B cell (primary cell): ENCODE measurements at regions not wholly inside any gene's neighbourhood (a gene's known extent, or its start where the extent isn't known, plus 50 kb on each side); places are given as distances from the start of the nearest gene placed in this dataset.

ENCODE experiments used
- ATAC-seq: fragments of 200-7000 bp; cut with Tn5 transposase; one replicate; pipeline ENCODE4 v1.10.0; 2021; ENCODE audit warnings: low read depth, mild to moderate bottlenecking, moderate number of reproducible peaks, moderate library complexity
- CTCF ChIA-PET: fragments of 350-600 bp; sonication (Branson Sonifier 250); formaldehyde crosslinking; loops from one replicate; lab custom pipeline; 2021; ENCODE audit warnings: antibody characterized with exemption, inconsistent platforms; lab: Charles Lee
- POLR2A ChIA-PET: fragments of 350-600 bp; sonication (Branson Sonifier 250); formaldehyde crosslinking; loops from one replicate; lab custom pipeline; 2021; ENCODE audit warnings: antibody characterized with exemption; lab: Charles Lee
- DNase-seq: peaks from one replicate; pipeline ENCODE4 v3.0.0; 2013
- H2AFZ ChIP-seq: 2 replicates; pipeline ENCODE4 v1.6.1; 2012; ENCODE audit warnings: mild to moderate bottlenecking, low read depth, low read length; ENCODE audit not compliant: insufficient read depth, poor library complexity, severe bottlenecking
- H3K27ac ChIP-seq, 2 donors: 1 replicate in 1 of 2; 2 replicates in 1 of 2; pipeline ENCODE4 v1.5.1; 2012 to 2013; ENCODE audit warnings: low read length in 2 of 2, mild to moderate bottlenecking in 2 of 2, moderate library complexity in 1 of 2
- H3K27me3 ChIP-seq, 4 experiments: fragments of 200-600 bp in 1 of 4; sonication (generic) in 1 of 4; replicated peaks in 1 of 4; 1 replicate in 2 of 4; 2 replicates in 2 of 4; pipeline versions ENCODE4 v1.6.1 to v1.7.0; 2013 to 2016; ENCODE audit warnings: low read length in 3 of 4, mild to moderate bottlenecking in 2 of 4, mixed read lengths in 1 of 4, moderate library complexity in 1 of 4; ENCODE audit not compliant: insufficient read depth in 4 of 4, control insufficient read depth in 3 of 4; ENCODE audit errors: control extremely low read depth in 1 of 4
- H3K36me3 ChIP-seq, 2 experiments: replicated peaks in 1 of 2; 1 replicate in 1 of 2; 2 replicates in 1 of 2; pipeline versions ENCODE4 v1.6.1 to v1.7.1; 2013; ENCODE audit warnings: low read length in 1 of 2; ENCODE audit not compliant: insufficient read depth in 2 of 2, control insufficient read depth in 1 of 2; ENCODE audit errors: control extremely low read depth in 1 of 2, extremely low read depth in 1 of 2
- H3K4me1 ChIP-seq, 2 donors: fragments of 200-600 bp in 1 of 2; sonication (generic) in 1 of 2; 1 replicate in 1 of 2; 2 replicates in 1 of 2; pipeline versions ENCODE4 v1.5.1 to v1.6.1; 2013 to 2017; ENCODE audit warnings: low read length in 2 of 2; ENCODE audit not compliant: control insufficient read depth in 2 of 2, insufficient read depth in 2 of 2
- H3K4me2 ChIP-seq: replicated peaks from 2 replicates; pipeline ENCODE3; 2012; ENCODE audit warnings: mild to moderate bottlenecking, low read depth, low read length; ENCODE audit not compliant: poor library complexity, severe bottlenecking
- H3K4me3 ChIP-seq, 5 experiments: fragments of 200-600 bp in 1 of 5; sonication (generic) in 1 of 5; 1 replicate in 3 of 5; 2 replicates in 2 of 5; pipeline versions ENCODE4 v1.5.1 to v1.7.0; 2011 to 2016; ENCODE audit warnings: low read length in 4 of 5, mild to moderate bottlenecking in 4 of 5, low read depth in 2 of 5, control low read depth in 1 of 5, moderate library complexity in 1 of 5; ENCODE audit not compliant: insufficient read depth in 1 of 5; ENCODE audit errors: control extremely low read depth in 1 of 5, extremely low read depth in 1 of 5
- H3K79me2 ChIP-seq: fragments of 200-600 bp; sonication (generic); one replicate; pipeline ENCODE4 v1.6.0; 2016; ENCODE audit warnings: low read length; ENCODE audit not compliant: control insufficient read depth, insufficient read depth
- H3K9ac ChIP-seq: fragments of 200-600 bp; sonication (generic); 2 replicates; pipeline ENCODE4 v1.6.1; 2017; ENCODE audit warnings: mild to moderate bottlenecking, low read length, moderate library complexity
- H3K9me3 ChIP-seq, 3 donors: one replicate each; pipeline versions ENCODE4 v1.6.1 to v1.7.1; 2013; ENCODE audit warnings: low read length in 2 of 3; ENCODE audit not compliant: control insufficient read depth in 2 of 3, insufficient read depth in 1 of 3; ENCODE audit errors: control extremely low read depth in 1 of 3
- H4K20me1 ChIP-seq: 2 replicates; pipeline ENCODE4 v1.6.0; 2012; ENCODE audit warnings: mild to moderate bottlenecking, low read length; ENCODE audit not compliant: insufficient read depth, control insufficient read depth, poor library complexity, severe bottlenecking
- H3K27ac Mint-ChIP-seq: one replicate; pipeline ENCODE4 v1.8.0; 2021; ENCODE audit warnings: mixed read lengths
- H3K27me3 Mint-ChIP-seq: one replicate; pipeline ENCODE4 v1.8.0; 2021; ENCODE audit warnings: mixed read lengths
- H3K4me1 Mint-ChIP-seq: one replicate; pipeline ENCODE4 v1.8.0; 2021; ENCODE audit warnings: mixed read lengths
- H3K4me3 Mint-ChIP-seq: one replicate; pipeline ENCODE4 v1.8.0; 2021; ENCODE audit warnings: mixed read lengths
- H3K9me3 Mint-ChIP-seq: one replicate; pipeline ENCODE4 v1.8.0; 2022; ENCODE audit warnings: mixed read lengths; ENCODE audit not compliant: insufficient read depth
- EZH2 ChIP-seq: IDR thresholded peaks from 2 replicates; pipeline ENCODE4 v1.6.1; 2012; ENCODE audit warnings: borderline replicate concordance, low read depth, mild to moderate bottlenecking, moderate library complexity, low read length; ENCODE audit not compliant: insufficient read depth, poor library complexity, severe bottlenecking
- WGBS: methylation state at CpG from one replicate; pipeline ENCODE4 v1.1.5; 2013; ENCODE audit warnings: missing lambda C conversion rate; ENCODE audit not compliant: insufficient coverage; 5-methylcytosine and 5-hydroxymethylcytosine counted together
- intact Hi-C: fragments of 100-400 bp; cut with micrococcal nuclease; formaldehyde crosslinking; loops from one replicate; pipeline ENCODE4 v1.10.0; 2022
- TF ChIP-seq, protein P1 (sequence below): fragments of 200-600 bp; IDR thresholded peaks from one replicate; pipeline ENCODE4 v1.8.0; 2022; ENCODE audit warnings: antibody characterized with exemption, mild to moderate bottlenecking

DNA sequence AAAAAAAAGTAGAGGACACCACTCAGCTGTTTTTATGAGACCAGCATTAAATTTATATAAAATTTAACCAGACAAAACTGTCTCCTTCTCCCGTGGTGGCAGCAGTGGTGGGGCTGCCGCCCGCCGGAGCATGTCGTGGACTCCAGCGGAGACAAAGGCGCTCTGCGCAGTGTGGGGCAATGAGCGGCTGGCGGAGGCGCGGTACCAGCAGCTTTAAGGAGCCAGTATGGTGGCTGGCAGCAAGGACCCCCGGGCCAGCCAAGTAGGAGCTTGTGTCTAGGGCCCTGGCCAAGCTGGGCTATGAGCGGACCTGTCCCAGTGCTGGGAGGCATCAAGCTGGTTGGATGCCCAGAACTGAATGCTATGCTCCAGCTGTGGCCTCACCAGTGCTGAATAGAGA is 2102.9 kb downstream of the NCAM2 start:
- Mint-ChIP-seq H3K4me1 (no peaks in the 10 kb centered on the region), H3K9me3 (no peaks in the 10 kb centered on the region), H3K27me3 (no peaks in the 10 kb centered on the region), H3K27ac (no peak overlapping the region), H3K4me3 (no peak overlapping the region)
- no peak overlapping the region for H3K4me2 ChIP-seq
- no peak overlapping the region for H3K4me3 ChIP-seq
- no peaks in the 10 kb centered on the region for H3K27me3 ChIP-seq
- no peaks in the 10 kb centered on the region for H3K4me1 ChIP-seq
- DNase-seq (no peak), ATAC-seq (no peak)
- TF ChIP-seq, protein P1, sequence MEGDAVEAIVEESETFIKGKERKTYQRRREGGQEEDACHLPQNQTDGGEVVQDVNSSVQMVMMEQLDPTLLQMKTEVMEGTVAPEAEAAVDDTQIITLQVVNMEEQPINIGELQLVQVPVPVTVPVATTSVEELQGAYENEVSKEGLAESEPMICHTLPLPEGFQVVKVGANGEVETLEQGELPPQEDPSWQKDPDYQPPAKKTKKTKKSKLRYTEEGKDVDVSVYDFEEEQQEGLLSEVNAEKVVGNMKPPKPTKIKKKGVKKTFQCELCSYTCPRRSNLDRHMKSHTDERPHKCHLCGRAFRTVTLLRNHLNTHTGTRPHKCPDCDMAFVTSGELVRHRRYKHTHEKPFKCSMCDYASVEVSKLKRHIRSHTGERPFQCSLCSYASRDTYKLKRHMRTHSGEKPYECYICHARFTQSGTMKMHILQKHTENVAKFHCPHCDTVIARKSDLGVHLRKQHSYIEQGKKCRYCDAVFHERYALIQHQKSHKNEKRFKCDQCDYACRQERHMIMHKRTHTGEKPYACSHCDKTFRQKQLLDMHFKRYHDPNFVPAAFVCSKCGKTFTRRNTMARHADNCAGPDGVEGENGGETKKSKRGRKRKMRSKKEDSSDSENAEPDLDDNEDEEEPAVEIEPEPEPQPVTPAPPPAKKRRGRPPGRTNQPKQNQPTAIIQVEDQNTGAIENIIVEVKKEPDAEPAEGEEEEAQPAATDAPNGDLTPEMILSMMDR = no peak
- TF ChIP-seq EZH2 = no peak
- no peak overlapping the region for H3K9ac ChIP-seq
- H3K27ac ChIP-seq = no peak overlapping the region
- no peaks in the 10 kb centered on the region for H4K20me1 ChIP-seq
- ChIA-PET POLR2A (no interaction called here), CTCF (no interaction called here)
- intact Hi-C loops = no loop called here
- H3K36me3 ChIP-seq = no peaks in the 10 kb centered on the region
- 97% methylated on average over 14 of the region's 14 CpGs for WGBS
- peaks cover 0 to 4% (median 3%) of the 10 kb centered on the region in 3 donors for H3K9me3 ChIP-seq
- H2AFZ ChIP-seq = no peak overlapping the region
- no peaks in the 10 kb centered on the region for H3K79me2 ChIP-seq

DNA sequence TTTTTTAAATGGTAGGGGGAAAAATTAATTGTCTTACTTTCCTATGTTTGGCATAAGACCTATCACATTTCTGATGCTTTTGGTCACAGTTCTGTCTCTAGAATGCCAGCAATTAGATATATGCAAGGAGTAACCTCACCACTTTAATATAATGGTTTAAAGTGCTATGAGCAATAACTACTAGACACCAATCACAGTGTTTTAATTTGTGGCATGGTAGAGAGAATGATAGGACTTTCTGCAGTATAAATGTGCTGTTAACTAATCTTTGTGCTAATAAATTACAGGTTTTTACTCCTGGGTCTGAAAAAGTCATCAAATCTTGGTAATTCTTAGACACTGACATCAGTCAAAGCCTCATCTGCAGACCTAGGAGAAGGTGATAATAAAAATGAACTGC is 2110.3 kb downstream of the NCAM2 start:
- no peak for ATAC-seq
- intact Hi-C loops = no loop called here
- no peaks in the 10 kb centered on the region for H3K4me1 ChIP-seq
- CTCF ChIA-PET = no interaction called here
- no peaks in the 10 kb centered on the region for H3K36me3 ChIP-seq
- no peaks in the 10 kb centered on the region for H3K4me1 Mint-ChIP-seq
- no peak for DNase-seq
- H3K79me2 ChIP-seq = no peaks in the 10 kb centered on the region
- no peak overlapping the region for H3K27ac Mint-ChIP-seq
- H3K9me3 ChIP-seq = no peaks in the 10 kb centered on the region
- POLR2A ChIA-PET = no interaction called here
- H3K9ac ChIP-seq = no peak overlapping the region
- H3K27me3 ChIP-seq = no peaks in the 10 kb centered on the region
- H3K4me3 ChIP-seq = no peak overlapping the region
- H3K9me3 Mint-ChIP-seq = no peaks in the 10 kb centered on the region
- no peak overlapping the region for H3K4me3 Mint-ChIP-seq
- H2AFZ ChIP-seq = no peak overlapping the region
- no peaks in the 10 kb centered on the region for H3K27me3 Mint-ChIP-seq
- TF ChIP-seq EZH2 = no peak
- TF ChIP-seq, protein P1 = no peak
- H3K27ac ChIP-seq = no peak overlapping the region
- H4K20me1 ChIP-seq = no peaks in the 10 kb centered on the region
- H3K4me2 ChIP-seq = no peak overlapping the region
